Immature natural killer cell (primary cell): ENCODE measurements at regions not wholly inside any gene's neighbourhood (a gene's known extent, or its start where the extent isn't known, plus 50 kb on each side); places are given as distances from the start of the nearest gene placed in this dataset.
A peak's percentile ranks its signal among the peaks of the same experiment; 100 is the strongest.

ENCODE experiments used
- DNase-seq, 3 donors: peaks; one replicate each; pipeline ENCODE4 v3.0.0; 2022; ENCODE audit warnings: mixed read lengths in 1 of 3
- H3K27ac Mint-ChIP-seq, 6 donors: one replicate each; pipeline ENCODE4 v1.8.0; 2020; ENCODE audit warnings: mixed read lengths in 6 of 6, mild to moderate bottlenecking in 5 of 6, inconsistent platforms in 4 of 6, moderate library complexity in 3 of 6
- H3K27me3 Mint-ChIP-seq, 3 donors: one replicate each; pipeline ENCODE4 v1.8.0; 2020 to 2021; ENCODE audit warnings: low read depth in 3 of 3, mild to moderate bottlenecking in 3 of 3, mixed read lengths in 3 of 3, moderate library complexity in 3 of 3, inconsistent platforms in 1 of 3
- H3K36me3 Mint-ChIP-seq, 3 donors: one replicate each; pipeline ENCODE4 v1.8.0; 2020; ENCODE audit warnings: mixed read lengths in 3 of 3, inconsistent platforms in 2 of 3, mild to moderate bottlenecking in 2 of 3
- H3K4me1 Mint-ChIP-seq, 2 donors: one replicate each; pipeline ENCODE4 v1.8.0; 2020; ENCODE audit warnings: inconsistent platforms in 2 of 2, mild to moderate bottlenecking in 2 of 2, mixed read lengths in 2 of 2, moderate library complexity in 1 of 2
- H3K4me3 Mint-ChIP-seq, 5 donors: one replicate each; pipeline ENCODE4 v1.8.0; 2020; ENCODE audit warnings: mild to moderate bottlenecking in 5 of 5, mixed read lengths in 5 of 5, inconsistent platforms in 3 of 5, moderate library complexity in 3 of 5
- H3K9me3 Mint-ChIP-seq, 6 donors: one replicate each; pipeline ENCODE4 v1.8.0; 2020; ENCODE audit warnings: mild to moderate bottlenecking in 6 of 6, mixed read lengths in 6 of 6, inconsistent platforms in 4 of 6, moderate library complexity in 3 of 6

DNA sequence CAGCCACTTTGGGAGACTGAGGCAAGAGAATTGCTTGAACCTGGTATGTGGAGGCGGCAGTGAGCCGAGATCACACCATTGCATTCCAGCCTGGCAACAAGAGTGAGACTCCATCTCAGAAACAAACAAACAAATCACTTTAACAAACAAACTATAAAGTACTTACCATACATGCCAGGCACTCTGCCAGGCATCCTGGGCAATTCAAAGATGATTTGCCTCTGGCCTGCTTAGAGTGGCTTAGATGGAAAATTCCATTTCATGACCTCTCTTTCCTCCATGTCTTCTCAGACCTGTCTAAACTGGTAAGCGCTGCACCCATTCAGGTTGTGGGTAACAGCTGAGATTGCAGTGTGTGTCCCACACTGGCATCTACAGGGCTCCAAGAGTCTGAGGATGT lies 273.2 kb downstream of the BCL2 start:
- H3K4me3 Mint-ChIP-seq = no peak overlapping the region
- no peak for DNase-seq
- H3K36me3 Mint-ChIP-seq = peaks cover 0 to 3% (median 0%) of the 10 kb centered on the region in 3 donors
- peaks cover 28 to 30% of the 10 kb centered on the region in 2 donors for H3K4me1 Mint-ChIP-seq
- peak overlapping the region in 2 of 6 donors; percentile 13 to 58 for H3K27ac Mint-ChIP-seq
- peaks cover 0 to 9% (median 0%) of the 10 kb centered on the region in 6 donors for H3K9me3 Mint-ChIP-seq
- H3K27me3 Mint-ChIP-seq = peaks cover 2 to 7% (median 5%) of the 10 kb centered on the region in 3 donors

DNA sequence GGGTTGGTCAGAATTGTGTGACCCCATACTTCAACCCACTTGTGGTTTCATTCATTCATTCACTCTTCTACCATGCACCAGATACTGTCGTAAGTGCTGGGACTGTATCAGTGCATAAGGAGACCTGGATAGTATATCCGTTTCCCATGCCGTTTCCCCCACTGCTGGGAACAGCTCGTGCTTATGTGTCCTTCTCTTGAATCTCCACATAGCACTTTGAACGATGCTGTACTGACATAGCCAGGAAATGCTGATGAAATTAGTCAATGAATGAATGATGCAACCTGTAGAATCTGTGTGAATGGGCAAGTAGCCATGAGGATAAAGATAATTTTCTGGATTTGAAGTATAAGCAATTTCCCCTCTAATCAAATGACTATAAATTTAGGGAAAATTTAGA lies 276.1 kb downstream of the BCL2 start:
- no peak for DNase-seq
- H3K36me3 Mint-ChIP-seq = peaks cover 0 to 9% (median 0%) of the 10 kb centered on the region in 3 donors
- H3K4me1 Mint-ChIP-seq = peaks cover 8 to 13% of the 10 kb centered on the region in 2 donors
- peaks cover 0 to 9% (median 0%) of the 10 kb centered on the region in 6 donors for H3K9me3 Mint-ChIP-seq
- no peak overlapping the region for H3K27ac Mint-ChIP-seq
- H3K27me3 Mint-ChIP-seq = peaks cover 0 to 5% (median 0%) of the 10 kb centered on the region in 3 donors
- H3K4me3 Mint-ChIP-seq = no peak overlapping the region

DNA sequence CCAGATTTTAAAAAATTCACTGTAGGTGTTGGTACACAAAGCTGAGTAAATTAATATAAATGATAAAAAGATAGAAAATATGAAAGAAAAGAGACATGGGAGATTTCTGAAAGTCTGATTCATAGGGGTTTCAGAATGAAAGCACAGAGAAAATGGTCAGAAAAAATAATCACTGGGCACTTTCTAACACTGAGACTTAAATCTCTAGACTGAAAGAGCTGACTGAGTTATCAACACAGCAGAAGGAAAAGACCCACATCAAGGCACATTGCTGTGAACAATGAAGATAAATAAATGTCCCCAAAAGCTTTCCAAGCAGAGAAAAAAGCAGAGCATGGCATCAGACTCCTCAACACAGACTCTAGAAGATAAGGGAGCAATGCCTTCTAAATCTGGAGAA lies 277.2 kb downstream of the BCL2 start:
- peaks cover 0 to 9% (median 0%) of the 10 kb centered on the region in 3 donors for H3K36me3 Mint-ChIP-seq
- DNase-seq = no peak
- no peak overlapping the region for H3K27ac Mint-ChIP-seq
- peaks cover 0 to 5% (median 0%) of the 10 kb centered on the region in 3 donors for H3K27me3 Mint-ChIP-seq
- peaks cover 5 to 7% of the 10 kb centered on the region in 2 donors for H3K4me1 Mint-ChIP-seq
- peaks cover 0 to 9% (median 0%) of the 10 kb centered on the region in 6 donors for H3K9me3 Mint-ChIP-seq
- H3K4me3 Mint-ChIP-seq = no peak overlapping the region

DNA sequence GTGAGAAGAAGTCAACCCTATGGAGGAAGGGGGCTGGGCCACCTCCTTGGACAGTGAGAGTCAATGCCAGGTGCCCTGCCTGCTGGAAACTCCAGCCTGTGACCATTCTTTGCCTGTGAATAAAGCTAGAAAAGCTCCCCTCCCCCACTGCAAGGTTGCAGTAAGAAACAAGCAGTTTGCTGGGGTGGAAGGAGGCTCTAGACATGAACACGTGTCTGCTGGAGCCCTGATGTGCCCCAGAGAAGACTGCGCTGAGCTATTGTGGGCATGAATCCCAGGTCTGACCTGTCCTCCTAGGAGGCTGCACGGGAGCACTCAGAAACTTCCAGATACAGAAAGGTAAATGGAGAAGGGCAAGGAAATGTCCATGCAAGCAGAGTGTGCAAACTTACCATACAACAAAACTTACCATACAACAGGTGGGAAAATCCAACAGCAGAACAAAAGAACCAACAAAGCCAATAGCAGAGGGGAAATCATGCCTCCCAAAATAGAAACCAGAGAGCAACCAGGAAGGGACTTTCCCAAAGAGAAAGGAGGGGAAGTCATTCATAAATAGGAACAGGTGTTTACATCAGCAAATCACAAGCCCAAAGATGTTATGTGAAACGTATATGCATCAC lies 278.7 kb downstream of the BCL2 start:
- Mint-ChIP-seq H3K27ac (peak overlapping the region in 1 of 6 donors; percentile 43), H3K27me3 (peaks cover 0 to 5% (median 0%) of the 10 kb centered on the region in 3 donors), H3K36me3 (peaks cover 0 to 9% (median 0%) of the 10 kb centered on the region in 3 donors), H3K9me3 (peaks cover 0 to 9% (median 0%) of the 10 kb centered on the region in 6 donors), H3K4me3 (no peak overlapping the region), H3K4me1 (peaks cover 2 to 7% of the 10 kb centered on the region in 2 donors)
- DNase-seq = no peak

DNA sequence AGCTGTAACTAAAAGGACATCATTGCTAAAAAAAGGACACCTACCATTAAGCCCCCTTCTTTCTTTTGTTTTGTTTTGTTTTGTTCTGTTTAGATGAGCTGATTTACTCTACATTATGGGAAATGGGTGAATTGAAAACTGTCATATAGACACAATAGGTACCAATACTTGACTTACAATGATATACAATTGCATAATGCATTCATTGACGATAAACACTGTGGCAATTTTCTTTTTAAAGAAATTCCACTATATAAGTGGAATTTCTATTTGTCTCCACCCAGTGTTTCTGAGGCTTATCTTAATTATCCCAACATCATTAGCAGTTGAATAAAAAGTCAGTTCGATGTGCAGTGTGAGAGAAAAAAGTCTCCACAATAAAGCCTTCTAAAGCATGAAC lies 282.1 kb downstream of the BCL2 start:
- Mint-ChIP-seq H3K4me3 (no peak overlapping the region), H3K4me1 (peaks cover 2 to 7% of the 10 kb centered on the region in 2 donors), H3K36me3 (peaks cover 0 to 9% (median 0%) of the 10 kb centered on the region in 3 donors), H3K27me3 (peaks cover 0 to 5% (median 0%) of the 10 kb centered on the region in 3 donors), H3K9me3 (peaks cover 0 to 9% (median 0%) of the 10 kb centered on the region in 6 donors), H3K27ac (no peak overlapping the region)
- DNase-seq = no peak

DNA sequence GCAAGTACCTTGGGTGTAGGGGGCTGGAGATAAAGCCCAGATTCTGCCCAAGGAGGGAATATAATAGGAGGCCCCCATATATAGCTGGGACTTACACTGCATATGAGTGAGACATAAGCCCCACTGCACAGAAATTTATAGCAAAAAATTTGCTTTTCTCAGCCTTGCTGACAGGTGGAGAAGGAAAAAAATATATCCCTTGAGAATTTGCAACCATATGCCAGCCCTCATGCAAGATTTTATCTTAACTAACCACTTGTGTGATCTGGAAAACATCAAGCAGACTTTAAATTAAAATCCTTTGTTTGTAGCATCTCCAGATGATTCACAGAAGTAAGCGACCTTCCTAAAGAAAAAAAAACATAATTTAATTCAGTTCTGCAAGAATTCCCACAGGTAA lies 288.2 kb downstream of the BCL2 start:
- peaks cover 0 to 2% of the 10 kb centered on the region in 2 donors for H3K4me1 Mint-ChIP-seq
- H3K9me3 Mint-ChIP-seq = no peaks in the 10 kb centered on the region
- peaks cover 3% of the 10 kb centered on the region in 3 donors for H3K27me3 Mint-ChIP-seq
- no peak overlapping the region for H3K4me3 Mint-ChIP-seq
- DNase-seq = no peak
- no peak overlapping the region for H3K27ac Mint-ChIP-seq
- H3K36me3 Mint-ChIP-seq = no peaks in the 10 kb centered on the region
